ENCODE measurements at regions not wholly inside any gene's neighbourhood (a gene's known extent, or its start where the extent isn't known, plus 50 kb on each side); places are given as distances from the start of the nearest gene placed in this dataset.

DNA sequence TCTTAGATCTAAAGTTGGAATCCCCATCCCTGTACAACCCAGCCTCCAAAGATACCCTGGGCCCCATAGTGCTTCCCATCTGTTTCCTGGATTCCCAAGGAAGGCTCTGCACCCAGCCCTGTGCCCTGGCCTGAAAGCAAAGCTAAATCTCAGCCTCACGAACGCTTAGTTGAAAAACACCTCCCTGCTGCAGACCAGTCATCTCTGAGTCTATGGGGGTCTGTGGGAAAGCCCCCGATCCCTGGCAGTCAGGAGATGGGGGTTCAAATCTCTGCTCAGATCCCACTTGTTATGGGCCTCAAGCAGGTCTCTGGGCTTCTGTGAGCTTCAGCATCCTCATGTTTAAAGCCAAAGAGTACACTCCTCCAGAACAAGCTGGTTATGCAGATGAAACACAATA is 210.5 kb upstream of the GRIK3 start:
- H3K36me3 Mint-ChIP-seq (ENCODE audit: low read depth), result no peaks in the 10 kb centered on the region
- Histone ChIP-seq H3K9me2 (ENCODE audit: insufficient read depth) (0 out of 2 replicates have a peak, but pooled peaks cover 4% of the 10 kb centered on the region), H4K20me1 (replicated peaks; ENCODE audit: insufficient read depth) (no peaks in the 10 kb centered on the region), H3F3A (replicated peaks; ENCODE audit: low read depth) (no peaks in the 10 kb centered on the region), H3K36me3 (ENCODE audit: insufficient read depth) (no peaks in the 10 kb centered on the region), H3K4me3 (no peak overlapping the region), H2AFZ (no peak overlapping the region), H3K79me2 (replicated peaks; ENCODE audit: insufficient read depth) (no peaks in the 10 kb centered on the region), H3K4me2 (no peak overlapping the region), H3K27me3 (ENCODE audit: insufficient read depth) (no peaks in the 10 kb centered on the region), H3K4me1 (ENCODE audit: insufficient read depth) (peaks cover 16% of the 10 kb centered on the region; the same call in 1 of the 2 replicates), H3K27ac (ENCODE audit: low read depth) (no peak overlapping the region)
- no peak overlapping the region for H3K27ac Mint-ChIP-seq
- DNase-seq (ENCODE audit: low spot score) (no peak), ATAC-seq (no peak)
- H3K27me3 Mint-ChIP-seq (ENCODE audit: insufficient read depth, low read depth, poor library complexity), result peaks cover 6% of the 10 kb centered on the region
- no peak overlapping the region for H3K4me3 Mint-ChIP-seq
- TF ChIP-seq STAT1 (IDR thresholded peaks at IDR 0.05; ENCODE audit: unreplicated experiment), result no peak
- TF ChIP-seq NANOG (IDR thresholded peaks at IDR 0.05; ENCODE audit: borderline replicate concordance), result no peak
- no peak for TF ChIP-seq POLR2AphosphoS5 (IDR thresholded peaks at IDR 0.05; ENCODE audit: low read depth)
- peaks cover 34% of the 10 kb centered on the region for H3K4me1 Mint-ChIP-seq
- H3K9me3 Mint-ChIP-seq, result no peaks in the 10 kb centered on the region

DNA sequence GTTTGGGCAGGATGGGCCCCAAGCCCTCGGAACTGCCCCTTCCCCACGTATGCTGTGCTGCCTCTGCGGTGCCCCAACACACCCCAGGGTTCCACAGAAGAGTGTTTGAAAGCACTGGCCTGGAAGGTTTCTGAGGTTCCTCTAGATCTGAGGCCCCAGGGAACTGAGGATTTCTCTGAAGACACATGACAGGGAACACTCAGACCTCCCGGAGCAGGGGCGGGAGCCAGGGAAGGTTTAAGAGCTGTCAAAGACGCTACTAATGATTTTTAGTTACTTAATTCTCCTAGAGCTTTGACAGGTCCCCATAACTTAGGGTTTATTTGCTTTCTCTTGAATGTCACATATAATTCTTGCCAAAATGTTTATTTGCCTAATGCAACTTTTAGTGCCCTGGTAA is 212.3 kb upstream of the GRIK3 start:
- Mint-ChIP-seq H3K9me3 (no peaks in the 10 kb centered on the region), H3K4me1 (peaks cover 21% of the 10 kb centered on the region), H3K27me3 (ENCODE audit: insufficient read depth, low read depth, poor library complexity) (peaks cover 3% of the 10 kb centered on the region), H3K27ac (no peak overlapping the region), H3K36me3 (ENCODE audit: low read depth) (no peaks in the 10 kb centered on the region), H3K4me3 (no peak overlapping the region)
- Histone ChIP-seq H3K4me1 (ENCODE audit: insufficient read depth) (peaks cover 16% of the 10 kb centered on the region; the same call in 1 of the 2 replicates), H3K4me2 (no peak overlapping the region), H3K27ac (ENCODE audit: low read depth) (no peak overlapping the region), H3K79me2 (replicated peaks; ENCODE audit: insufficient read depth) (no peaks in the 10 kb centered on the region), H3K4me3 (no peak overlapping the region), H4K20me1 (replicated peaks; ENCODE audit: insufficient read depth) (no peaks in the 10 kb centered on the region), H2AFZ (no peak overlapping the region), H3K36me3 (ENCODE audit: insufficient read depth) (no peaks in the 10 kb centered on the region), H3K27me3 (ENCODE audit: insufficient read depth) (no peaks in the 10 kb centered on the region), H3F3A (replicated peaks; ENCODE audit: low read depth) (no peaks in the 10 kb centered on the region), H3K9me2 (ENCODE audit: insufficient read depth) (0 out of 2 replicates have a peak, but pooled peaks cover 4% of the 10 kb centered on the region)
- TF ChIP-seq, protein P1, sequence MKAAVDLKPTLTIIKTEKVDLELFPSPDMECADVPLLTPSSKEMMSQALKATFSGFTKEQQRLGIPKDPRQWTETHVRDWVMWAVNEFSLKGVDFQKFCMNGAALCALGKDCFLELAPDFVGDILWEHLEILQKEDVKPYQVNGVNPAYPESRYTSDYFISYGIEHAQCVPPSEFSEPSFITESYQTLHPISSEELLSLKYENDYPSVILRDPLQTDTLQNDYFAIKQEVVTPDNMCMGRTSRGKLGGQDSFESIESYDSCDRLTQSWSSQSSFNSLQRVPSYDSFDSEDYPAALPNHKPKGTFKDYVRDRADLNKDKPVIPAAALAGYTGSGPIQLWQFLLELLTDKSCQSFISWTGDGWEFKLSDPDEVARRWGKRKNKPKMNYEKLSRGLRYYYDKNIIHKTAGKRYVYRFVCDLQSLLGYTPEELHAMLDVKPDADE (IDR thresholded peaks at IDR 0.05), result no peak
- TF ChIP-seq, protein P2, sequence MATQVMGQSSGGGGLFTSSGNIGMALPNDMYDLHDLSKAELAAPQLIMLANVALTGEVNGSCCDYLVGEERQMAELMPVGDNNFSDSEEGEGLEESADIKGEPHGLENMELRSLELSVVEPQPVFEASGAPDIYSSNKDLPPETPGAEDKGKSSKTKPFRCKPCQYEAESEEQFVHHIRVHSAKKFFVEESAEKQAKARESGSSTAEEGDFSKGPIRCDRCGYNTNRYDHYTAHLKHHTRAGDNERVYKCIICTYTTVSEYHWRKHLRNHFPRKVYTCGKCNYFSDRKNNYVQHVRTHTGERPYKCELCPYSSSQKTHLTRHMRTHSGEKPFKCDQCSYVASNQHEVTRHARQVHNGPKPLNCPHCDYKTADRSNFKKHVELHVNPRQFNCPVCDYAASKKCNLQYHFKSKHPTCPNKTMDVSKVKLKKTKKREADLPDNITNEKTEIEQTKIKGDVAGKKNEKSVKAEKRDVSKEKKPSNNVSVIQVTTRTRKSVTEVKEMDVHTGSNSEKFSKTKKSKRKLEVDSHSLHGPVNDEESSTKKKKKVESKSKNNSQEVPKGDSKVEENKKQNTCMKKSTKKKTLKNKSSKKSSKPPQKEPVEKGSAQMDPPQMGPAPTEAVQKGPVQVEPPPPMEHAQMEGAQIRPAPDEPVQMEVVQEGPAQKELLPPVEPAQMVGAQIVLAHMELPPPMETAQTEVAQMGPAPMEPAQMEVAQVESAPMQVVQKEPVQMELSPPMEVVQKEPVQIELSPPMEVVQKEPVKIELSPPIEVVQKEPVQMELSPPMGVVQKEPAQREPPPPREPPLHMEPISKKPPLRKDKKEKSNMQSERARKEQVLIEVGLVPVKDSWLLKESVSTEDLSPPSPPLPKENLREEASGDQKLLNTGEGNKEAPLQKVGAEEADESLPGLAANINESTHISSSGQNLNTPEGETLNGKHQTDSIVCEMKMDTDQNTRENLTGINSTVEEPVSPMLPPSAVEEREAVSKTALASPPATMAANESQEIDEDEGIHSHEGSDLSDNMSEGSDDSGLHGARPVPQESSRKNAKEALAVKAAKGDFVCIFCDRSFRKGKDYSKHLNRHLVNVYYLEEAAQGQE (IDR thresholded peaks at IDR 0.05; ENCODE audit: unreplicated experiment), result no peak
- TF ChIP-seq STAT1 (IDR thresholded peaks at IDR 0.05; ENCODE audit: unreplicated experiment), result no peak
- no peak for ATAC-seq
- no peak for DNase-seq (ENCODE audit: low spot score)

DNA sequence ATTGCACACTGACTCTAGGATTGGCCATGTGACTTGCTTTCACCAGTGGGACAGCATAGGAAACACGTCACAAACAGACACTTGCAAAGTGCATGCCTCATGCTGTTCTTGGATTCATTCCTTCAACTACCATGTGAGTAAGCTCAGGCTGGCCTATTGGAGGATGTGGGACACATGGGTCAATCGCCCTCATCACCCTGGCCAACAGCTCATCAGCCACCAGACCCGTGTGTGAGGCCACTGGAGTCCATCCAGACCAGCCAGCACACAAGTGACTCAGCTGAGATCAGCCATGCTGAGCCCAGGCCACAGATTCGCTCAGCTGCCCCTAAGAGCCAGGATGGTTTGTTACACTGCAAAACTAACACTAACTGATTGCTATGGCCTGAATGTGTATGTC is 216.1 kb upstream of the GRIK3 start:
- no peak for ATAC-seq
- H3K79me2 ChIP-seq (replicated peaks; ENCODE audit: insufficient read depth), result no peaks in the 10 kb centered on the region
- Mint-ChIP-seq H3K36me3 (ENCODE audit: low read depth) (no peaks in the 10 kb centered on the region), H3K9me3 (no peaks in the 10 kb centered on the region), H3K27ac (no peak overlapping the region), H3K27me3 (ENCODE audit: insufficient read depth, low read depth, poor library complexity) (peaks cover 4% of the 10 kb centered on the region), H3K4me3 (no peak overlapping the region), H3K4me1 (peaks cover 6% of the 10 kb centered on the region; the same call in 2 of the 3 replicates)
- no peaks in the 10 kb centered on the region for H4K20me1 ChIP-seq (replicated peaks; ENCODE audit: insufficient read depth)
- H3K27me3 ChIP-seq (ENCODE audit: insufficient read depth), result peaks cover 6% of the 10 kb centered on the region; the same call in 1 of the 2 replicates
- no peaks in the 10 kb centered on the region for H3F3A ChIP-seq (replicated peaks; ENCODE audit: low read depth)
- H3K4me3 ChIP-seq, result no peak overlapping the region
- DNase-seq (ENCODE audit: low spot score), result no peak
- 0 out of 2 replicates have a peak, but pooled peaks cover 4% of the 10 kb centered on the region for H3K9me2 ChIP-seq (ENCODE audit: insufficient read depth)
- H3K4me1 ChIP-seq (ENCODE audit: insufficient read depth), result peaks cover 4% of the 10 kb centered on the region
- no peaks in the 10 kb centered on the region for H3K36me3 ChIP-seq (ENCODE audit: insufficient read depth)
- H3K4me2 ChIP-seq, result no peak overlapping the region
- no peak overlapping the region for H3K27ac ChIP-seq (ENCODE audit: low read depth)
- H2AFZ ChIP-seq, result no peak overlapping the region
- TF ChIP-seq ZNF331 (CRISPR knock-in tag; IDR thresholded peaks at IDR 0.05; ENCODE audit: low read depth) (no peak), JUNB (IDR thresholded peaks at IDR 0.05; ENCODE audit: unreplicated experiment) (no peak), ZNF114 (CRISPR knock-in tag; IDR thresholded peaks at IDR 0.05) (no peak), STAT1 (IDR thresholded peaks at IDR 0.05; ENCODE audit: unreplicated experiment) (no peak)
- TF ChIP-seq, protein P3, sequence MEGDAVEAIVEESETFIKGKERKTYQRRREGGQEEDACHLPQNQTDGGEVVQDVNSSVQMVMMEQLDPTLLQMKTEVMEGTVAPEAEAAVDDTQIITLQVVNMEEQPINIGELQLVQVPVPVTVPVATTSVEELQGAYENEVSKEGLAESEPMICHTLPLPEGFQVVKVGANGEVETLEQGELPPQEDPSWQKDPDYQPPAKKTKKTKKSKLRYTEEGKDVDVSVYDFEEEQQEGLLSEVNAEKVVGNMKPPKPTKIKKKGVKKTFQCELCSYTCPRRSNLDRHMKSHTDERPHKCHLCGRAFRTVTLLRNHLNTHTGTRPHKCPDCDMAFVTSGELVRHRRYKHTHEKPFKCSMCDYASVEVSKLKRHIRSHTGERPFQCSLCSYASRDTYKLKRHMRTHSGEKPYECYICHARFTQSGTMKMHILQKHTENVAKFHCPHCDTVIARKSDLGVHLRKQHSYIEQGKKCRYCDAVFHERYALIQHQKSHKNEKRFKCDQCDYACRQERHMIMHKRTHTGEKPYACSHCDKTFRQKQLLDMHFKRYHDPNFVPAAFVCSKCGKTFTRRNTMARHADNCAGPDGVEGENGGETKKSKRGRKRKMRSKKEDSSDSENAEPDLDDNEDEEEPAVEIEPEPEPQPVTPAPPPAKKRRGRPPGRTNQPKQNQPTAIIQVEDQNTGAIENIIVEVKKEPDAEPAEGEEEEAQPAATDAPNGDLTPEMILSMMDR (conservative IDR thresholded peaks at IDR 0.05; ENCODE audit: low read depth in 2 of 2), result no peak
- TF ChIP-seq, protein P1 (IDR thresholded peaks at IDR 0.05), result no peak
